ENCODE measurements at regions not wholly inside any gene's neighbourhood (a gene's known extent, or its start where the extent isn't known, plus 50 kb on each side); places are given as distances from the start of the nearest gene placed in this dataset.

DNA sequence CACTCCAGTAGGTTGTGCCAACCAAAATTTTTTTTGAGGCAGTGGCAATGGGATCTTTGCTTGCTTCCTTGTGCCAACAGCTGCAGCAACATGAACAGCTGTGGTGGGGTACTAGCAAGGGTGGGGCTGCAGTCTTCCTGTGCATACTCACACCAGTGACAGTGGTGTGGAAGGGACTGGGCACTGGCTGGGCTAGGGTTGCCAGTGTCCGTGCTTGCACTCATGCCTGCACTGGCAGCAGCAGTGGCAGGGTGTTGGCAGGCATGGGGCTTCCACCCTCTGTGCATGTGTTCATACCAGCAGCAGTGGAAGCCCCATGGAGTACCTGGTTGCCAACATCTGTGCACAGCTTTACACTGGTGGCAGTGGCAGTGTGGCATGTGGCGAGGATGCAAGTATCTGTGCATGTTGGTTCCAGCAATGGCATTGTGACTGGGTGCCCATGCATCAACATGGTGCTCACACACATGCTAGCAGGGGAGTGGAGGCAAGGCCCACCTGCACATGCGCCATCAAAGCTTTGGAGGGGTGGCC, 1312.6 kb downstream of the PCDH18 start:
- TF ChIP-seq POLR2A (IDR thresholded peaks at IDR 0.05) (no peak), POLR2AphosphoS5 (IDR thresholded peaks at IDR 0.05) (no peak)
- TF ChIP-seq, protein P1, sequence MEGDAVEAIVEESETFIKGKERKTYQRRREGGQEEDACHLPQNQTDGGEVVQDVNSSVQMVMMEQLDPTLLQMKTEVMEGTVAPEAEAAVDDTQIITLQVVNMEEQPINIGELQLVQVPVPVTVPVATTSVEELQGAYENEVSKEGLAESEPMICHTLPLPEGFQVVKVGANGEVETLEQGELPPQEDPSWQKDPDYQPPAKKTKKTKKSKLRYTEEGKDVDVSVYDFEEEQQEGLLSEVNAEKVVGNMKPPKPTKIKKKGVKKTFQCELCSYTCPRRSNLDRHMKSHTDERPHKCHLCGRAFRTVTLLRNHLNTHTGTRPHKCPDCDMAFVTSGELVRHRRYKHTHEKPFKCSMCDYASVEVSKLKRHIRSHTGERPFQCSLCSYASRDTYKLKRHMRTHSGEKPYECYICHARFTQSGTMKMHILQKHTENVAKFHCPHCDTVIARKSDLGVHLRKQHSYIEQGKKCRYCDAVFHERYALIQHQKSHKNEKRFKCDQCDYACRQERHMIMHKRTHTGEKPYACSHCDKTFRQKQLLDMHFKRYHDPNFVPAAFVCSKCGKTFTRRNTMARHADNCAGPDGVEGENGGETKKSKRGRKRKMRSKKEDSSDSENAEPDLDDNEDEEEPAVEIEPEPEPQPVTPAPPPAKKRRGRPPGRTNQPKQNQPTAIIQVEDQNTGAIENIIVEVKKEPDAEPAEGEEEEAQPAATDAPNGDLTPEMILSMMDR (IDR thresholded peaks at IDR 0.05): no peak
